Ectodermal cell (in vitro differentiated cells): ENCODE measurements at regions not wholly inside any gene's neighbourhood (a gene's known extent, or its start where the extent isn't known, plus 50 kb on each side); places are given as distances from the start of the nearest gene placed in this dataset.

Experiments
- H3K27ac ChIP-seq: 2 replicates; pipeline ENCODE4 v1.7.0; 2013; ENCODE audit warnings: mild to moderate bottlenecking, low read depth, low read length; ENCODE audit not compliant: insufficient read depth, poor library complexity, severe bottlenecking
- H3K27me3 ChIP-seq: 2 replicates; pipeline ENCODE4 v1.7.0; 2013; ENCODE audit warnings: mild to moderate bottlenecking, low read length; ENCODE audit not compliant: insufficient read depth, control insufficient read depth, poor library complexity, severe bottlenecking
- H3K36me3 ChIP-seq: one replicate; pipeline ENCODE4 v1.7.0; 2013; ENCODE audit warnings: low read length; ENCODE audit not compliant: control insufficient read depth, insufficient read depth
- H3K4me1 ChIP-seq: one replicate; pipeline ENCODE4 v1.7.0; 2013; ENCODE audit warnings: low read length; ENCODE audit not compliant: control insufficient read depth, insufficient read depth
- H3K4me3 ChIP-seq: 2 replicates; pipeline ENCODE4 v1.7.0; 2013; ENCODE audit warnings: low read depth, low read length, control low read depth; ENCODE audit not compliant: insufficient read depth
- H3K9me3 ChIP-seq: 2 replicates; pipeline ENCODE4 v1.7.0; 2013; ENCODE audit warnings: mild to moderate bottlenecking, low read length, moderate library complexity; ENCODE audit not compliant: control insufficient read depth
- WGBS, 2 experiments: methylation state at CpG; one replicate each; pipeline ENCODE4 v1.1.7; 2013; ENCODE audit warnings: missing lambda C conversion rate in 2 of 2; 5-methylcytosine and 5-hydroxymethylcytosine counted together

- 94% methylated on average over 9 of the region's 9 CpGs for WGBS, 2 experiments
- Histone ChIP-seq H3K27ac (no peak overlapping the region), H3K36me3 (no peaks in the 10 kb centered on the region), H3K27me3 (no peaks in the 10 kb centered on the region), H3K4me3 (no peak overlapping the region), H3K4me1 (no peaks in the 10 kb centered on the region), H3K9me3 (no peaks in the 10 kb centered on the region)
These were observed 888.4 kb upstream of the PHF14 start for GRCh38 chr7:10085231-10085630.

GRCh38 chr7:10100572-10100971 lies 873.1 kb upstream of the PHF14 start:
- 100% methylated on average over 1 of the region's 2 CpGs for WGBS, 2 experiments
- Histone ChIP-seq H3K4me3 (no peak overlapping the region), H3K9me3 (no peaks in the 10 kb centered on the region), H3K4me1 (no peaks in the 10 kb centered on the region), H3K27me3 (no peaks in the 10 kb centered on the region), H3K36me3 (no peaks in the 10 kb centered on the region), H3K27ac (no peak overlapping the region)

GRCh38 chr7:10101351-10101750 lies 872.3 kb upstream of the PHF14 start:
- no peaks in the 10 kb centered on the region for H3K27me3 ChIP-seq
- H3K4me3 ChIP-seq: no peak overlapping the region
- no peaks in the 10 kb centered on the region for H3K4me1 ChIP-seq
- H3K27ac ChIP-seq: no peak overlapping the region
- H3K9me3 ChIP-seq: no peaks in the 10 kb centered on the region
- no peaks in the 10 kb centered on the region for H3K36me3 ChIP-seq
- 92 to 96% methylated on average over 2 of the region's 2 CpGs for WGBS, 2 experiments

GRCh38 chr7:10104292-10104691 lies 869.4 kb upstream of the PHF14 start:
- H3K4me1 ChIP-seq: no peaks in the 10 kb centered on the region
- H3K27me3 ChIP-seq: no peaks in the 10 kb centered on the region
- no peak overlapping the region for H3K4me3 ChIP-seq
- H3K27ac ChIP-seq: no peak overlapping the region
- 89 to 90% methylated on average over 3 of the region's 3 CpGs for WGBS, 2 experiments
- H3K9me3 ChIP-seq: no peaks in the 10 kb centered on the region
- no peaks in the 10 kb centered on the region for H3K36me3 ChIP-seq

DNA sequence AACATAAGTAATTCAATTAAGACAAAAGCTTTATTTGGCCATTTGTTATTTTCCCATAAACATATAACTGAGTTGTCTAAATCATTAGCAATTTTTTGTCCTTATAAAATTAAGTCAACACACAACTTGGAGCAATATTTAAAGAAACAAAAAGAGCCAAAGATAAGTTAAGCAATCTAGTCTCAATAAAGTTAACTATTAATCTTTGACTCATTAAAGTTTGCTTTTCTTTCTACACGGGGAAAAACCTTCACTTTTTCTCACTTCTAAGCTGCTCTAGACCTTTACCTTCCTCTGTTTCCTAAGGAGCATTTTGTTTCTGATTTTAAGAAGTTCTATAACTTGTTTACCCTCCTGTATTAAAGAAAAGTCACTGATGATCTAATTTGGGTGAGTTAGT lies 867.1 kb upstream of the PHF14 start:
- Histone ChIP-seq H3K27ac (no peak overlapping the region), H3K36me3 (no peaks in the 10 kb centered on the region), H3K4me1 (no peaks in the 10 kb centered on the region), H3K4me3 (no peak overlapping the region), H3K27me3 (no peaks in the 10 kb centered on the region), H3K9me3 (no peaks in the 10 kb centered on the region)
- WGBS, 2 experiments: 75 to 82% methylated on average over 1 of the region's 1 CpG

DNA sequence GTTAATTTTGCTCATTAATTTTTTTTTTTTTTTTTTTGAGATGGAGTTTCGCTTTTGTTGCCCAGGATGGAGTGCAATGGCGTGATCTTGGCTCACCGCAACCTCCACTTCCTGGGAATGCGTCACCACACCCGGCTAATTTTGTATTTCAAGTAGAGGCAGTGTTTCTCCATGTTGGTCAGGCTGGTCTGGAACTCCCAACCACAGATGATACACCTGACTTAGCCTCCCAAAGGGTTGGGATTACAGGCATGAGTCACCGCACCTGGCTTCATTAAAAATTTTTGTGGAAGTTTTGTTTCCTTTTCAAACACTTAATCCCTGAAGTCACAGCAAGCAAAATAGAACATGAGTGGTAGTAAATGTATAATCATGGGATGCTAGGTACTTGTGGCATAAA lies 857.2 kb upstream of the PHF14 start:
- no peaks in the 10 kb centered on the region for H3K27me3 ChIP-seq
- H3K9me3 ChIP-seq: no peaks in the 10 kb centered on the region
- no peak overlapping the region for H3K27ac ChIP-seq
- no peaks in the 10 kb centered on the region for H3K36me3 ChIP-seq
- no peak overlapping the region for H3K4me3 ChIP-seq
- WGBS, 2 experiments: 92 to 94% methylated on average over 6 of the region's 6 CpGs
- H3K4me1 ChIP-seq: peaks cover 8% of the 10 kb centered on the region

- H3K27me3 ChIP-seq: no peaks in the 10 kb centered on the region
- H3K9me3 ChIP-seq: no peaks in the 10 kb centered on the region
- H3K27ac ChIP-seq: no peak overlapping the region
- no peak overlapping the region for H3K4me3 ChIP-seq
- peaks cover 20% of the 10 kb centered on the region for H3K4me1 ChIP-seq
- no CpG with 5 or more reads among the region's 1 CpG for WGBS, 2 experiments
- H3K36me3 ChIP-seq: no peaks in the 10 kb centered on the region
These were observed 855.9 kb upstream of the PHF14 start for GRCh38 chr7:10117815-10118214.

DNA sequence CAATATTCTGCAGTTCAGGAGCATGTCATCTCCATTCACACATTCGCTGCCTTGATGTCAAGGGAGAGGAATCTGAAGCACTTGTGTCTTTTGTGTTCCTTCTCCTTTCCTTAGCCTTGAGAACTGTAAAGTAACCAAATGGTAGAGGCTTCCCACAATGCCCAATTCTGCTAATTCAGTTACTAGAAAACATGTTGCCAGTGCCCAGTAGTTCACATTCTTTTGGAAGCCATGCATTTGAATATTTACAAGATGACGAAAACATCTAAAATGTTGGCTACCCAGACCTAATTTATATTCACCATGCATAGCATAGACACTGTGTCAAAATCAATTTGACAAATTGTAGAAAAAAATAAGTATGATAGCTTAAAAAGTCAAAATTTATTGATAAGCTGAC lies 852.7 kb upstream of the PHF14 start:
- H3K4me3 ChIP-seq: no peak overlapping the region
- WGBS, 2 experiments: 58 to 89% methylated on average over 2 of the region's 2 CpGs
- no peaks in the 10 kb centered on the region for H3K9me3 ChIP-seq
- no peak overlapping the region for H3K27ac ChIP-seq
- H3K36me3 ChIP-seq: no peaks in the 10 kb centered on the region
- no peaks in the 10 kb centered on the region for H3K27me3 ChIP-seq
- peaks cover 22% of the 10 kb centered on the region for H3K4me1 ChIP-seq

GRCh38 chr7:10121631-10122030 lies 852.0 kb upstream of the PHF14 start:
- 50 to 57% methylated on average over 2 of the region's 2 CpGs for WGBS, 2 experiments
- no peaks in the 10 kb centered on the region for H3K9me3 ChIP-seq
- no peaks in the 10 kb centered on the region for H3K36me3 ChIP-seq
- H3K27ac ChIP-seq: peak overlapping the region; percentile 58
- H3K4me3 ChIP-seq: no peak overlapping the region
- peaks cover 22% of the 10 kb centered on the region for H3K4me1 ChIP-seq
- no peaks in the 10 kb centered on the region for H3K27me3 ChIP-seq

- Histone ChIP-seq H3K4me1 (peaks cover 22% of the 10 kb centered on the region), H3K36me3 (no peaks in the 10 kb centered on the region), H3K4me3 (no peak overlapping the region), H3K27me3 (no peaks in the 10 kb centered on the region), H3K27ac (peak overlapping the region; percentile 78), H3K9me3 (no peaks in the 10 kb centered on the region)
- WGBS, 2 experiments: 24 to 29% methylated on average over 4 of the region's 4 CpGs
These were observed 851.0 kb upstream of the PHF14 start for GRCh38 chr7:10122551-10123100.

- H3K4me3 ChIP-seq: no peak overlapping the region
- no peaks in the 10 kb centered on the region for H3K9me3 ChIP-seq
- no peak overlapping the region for H3K27ac ChIP-seq
- WGBS, 2 experiments: 71% methylated on average over 1 of the region's 1 CpG; no CpG with 5 or more reads in 1 of the 2 experiments
- no peaks in the 10 kb centered on the region for H3K4me1 ChIP-seq
- no peaks in the 10 kb centered on the region for H3K36me3 ChIP-seq
- no peaks in the 10 kb centered on the region for H3K27me3 ChIP-seq
These were observed 844.9 kb upstream of the PHF14 start for GRCh38 chr7:10128748-10129147.
